ENCODE measurements at regions not wholly inside any gene's neighbourhood (a gene's known extent, or its start where the extent isn't known, plus 50 kb on each side); places are given as distances from the start of the nearest gene placed in this dataset.

DNA sequence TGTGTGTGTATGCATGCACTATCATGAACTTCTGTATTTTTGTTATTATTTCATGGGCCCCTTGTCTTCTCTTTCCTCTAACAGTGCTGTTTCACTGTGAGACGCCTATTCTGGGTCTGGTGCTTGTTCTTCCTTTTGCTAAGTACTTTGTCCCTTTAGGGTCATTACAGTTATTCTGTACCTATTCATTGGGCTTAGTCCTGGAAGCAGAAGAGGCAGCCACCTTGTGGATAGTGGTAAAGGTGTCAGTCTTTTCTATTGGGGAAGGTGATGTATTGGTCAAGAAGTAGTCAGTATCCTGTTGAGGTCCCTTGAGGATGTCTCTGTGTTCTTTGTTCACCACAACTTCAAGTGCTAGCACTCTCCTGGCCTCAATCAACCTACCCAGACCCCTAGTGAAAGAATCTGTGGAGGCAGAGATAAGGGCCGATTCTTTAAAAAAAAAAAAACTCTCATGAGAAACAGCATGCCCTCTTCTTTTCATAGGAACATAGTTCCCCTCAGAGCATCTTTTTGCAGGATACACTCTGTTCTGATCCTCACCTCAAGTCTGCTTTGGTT, 593.8 kb downstream of the SPRY1 start:
- no peak for DNase-seq (ENCODE audit: low spot score)

GRCh38 chr4:123994917-123995316, 598.3 kb downstream of the SPRY1 start:
- no peak for DNase-seq (ENCODE audit: low spot score)

DNA sequence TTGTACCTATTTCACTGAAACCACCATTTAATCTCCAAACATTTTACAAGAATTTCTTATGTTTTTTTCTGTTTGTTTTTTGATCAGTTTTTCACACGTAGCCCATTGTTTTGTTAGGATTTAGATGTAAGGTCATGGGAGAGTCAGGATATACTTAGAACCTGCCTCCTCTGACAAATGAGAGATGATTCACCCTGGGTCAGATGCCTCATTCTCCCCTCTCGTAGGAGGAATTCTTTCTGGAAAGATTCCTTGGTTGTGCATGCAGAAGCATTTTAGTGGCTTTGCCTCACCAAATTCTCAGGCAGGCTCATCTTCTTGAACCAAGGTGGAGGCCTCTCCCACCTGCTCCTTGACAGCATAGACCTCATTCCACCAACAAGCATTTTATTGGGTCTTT, 599.3 kb downstream of the SPRY1 start:
- no peak for DNase-seq (ENCODE audit: low spot score)

- no peak for DNase-seq (ENCODE audit: low spot score)
These were observed 600.3 kb downstream of the SPRY1 start for GRCh38 chr4:123996718-123997510.

DNA sequence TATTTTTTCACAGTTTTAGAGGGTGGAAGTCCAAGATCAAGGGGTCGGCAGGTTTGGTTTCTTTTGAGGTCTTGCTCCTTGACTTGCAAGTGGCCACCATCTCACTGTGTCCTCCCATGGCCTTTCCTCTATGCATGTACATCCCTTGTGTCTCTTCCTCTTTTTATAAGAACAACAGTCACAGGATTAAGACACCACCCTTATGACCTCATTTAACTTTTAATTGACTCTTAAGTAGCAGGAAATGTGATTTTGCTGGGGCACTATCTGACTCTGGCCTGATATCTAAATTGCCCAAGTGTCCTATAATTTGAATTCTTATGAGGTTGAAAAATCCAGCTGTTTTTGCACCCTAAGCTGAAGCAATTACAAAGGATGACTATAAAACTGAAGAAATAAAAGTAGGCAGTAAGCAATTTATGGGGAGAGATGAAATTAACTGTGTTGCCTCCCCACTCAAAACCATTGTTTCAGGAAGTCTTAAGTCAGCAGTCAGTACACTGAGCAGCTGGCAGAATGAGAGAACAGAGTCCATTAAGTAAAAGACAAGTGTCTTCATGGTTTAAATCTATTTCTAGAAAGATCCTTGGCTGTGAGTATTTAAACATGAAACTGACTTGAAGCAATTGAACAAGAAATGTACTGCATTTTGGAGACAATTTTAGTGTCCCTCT, 601.3 kb downstream of the SPRY1 start:
- no peak for DNase-seq (ENCODE audit: low spot score)

GRCh38 chr4:124000233-124000632, 603.6 kb downstream of the SPRY1 start:
- no peak for DNase-seq (ENCODE audit: low spot score)

GRCh38 chr4:124015766-124016165, 619.2 kb downstream of the SPRY1 start:
- DNase-seq (ENCODE audit: low spot score) = no peak

GRCh38 chr4:124017185-124017785, 620.7 kb downstream of the SPRY1 start:
- DNase-seq (ENCODE audit: low spot score) = no peak

- DNase-seq (ENCODE audit: low spot score) = no peak
These were observed 622.1 kb downstream of the SPRY1 start for GRCh38 chr4:124018383-124019317.

- DNase-seq (ENCODE audit: low spot score) = no peak
These were observed 623.4 kb downstream of the SPRY1 start for GRCh38 chr4:124019749-124020549.

DNA sequence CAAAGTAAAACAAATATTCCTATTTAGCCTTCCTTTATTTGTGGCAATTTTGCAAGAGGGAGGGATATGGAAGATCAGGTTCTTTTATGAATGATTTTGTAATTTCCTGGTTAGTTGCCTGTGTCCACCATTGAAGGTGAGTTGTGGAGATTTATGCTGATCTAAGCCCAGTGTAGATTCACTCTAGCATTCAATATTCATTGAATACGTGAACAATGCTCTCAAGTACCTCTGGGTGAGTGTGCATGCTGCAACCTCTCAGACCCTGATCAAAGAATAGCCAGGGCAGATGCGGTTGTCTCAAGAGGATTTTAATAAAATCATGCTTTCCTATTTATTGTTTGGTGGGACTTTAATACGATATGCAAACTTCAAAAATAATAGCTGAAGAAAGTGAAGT, 628.4 kb downstream of the SPRY1 start:
- DNase-seq (ENCODE audit: low spot score) = no peak

DNA sequence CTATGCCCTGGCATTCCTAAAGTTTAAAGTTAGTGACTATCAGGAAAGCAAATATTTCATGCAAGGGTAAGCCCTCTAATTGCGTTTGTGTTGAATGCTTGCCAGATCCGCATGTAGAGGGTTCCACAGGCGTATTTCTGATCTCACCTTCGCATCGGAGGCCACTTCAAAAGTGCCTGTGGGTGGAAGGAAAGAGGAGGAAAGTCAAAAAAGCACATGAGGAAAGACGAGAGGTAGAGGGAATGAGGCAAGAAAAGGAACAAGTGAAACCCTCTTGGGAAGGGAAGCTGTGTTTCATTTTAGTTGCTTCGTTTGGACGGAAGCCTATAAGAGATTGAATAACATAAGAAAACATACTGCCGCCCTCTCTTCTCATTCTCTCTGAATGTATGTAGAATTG, 628.8 kb downstream of the SPRY1 start:
- no peak for DNase-seq (ENCODE audit: low spot score)

DNA sequence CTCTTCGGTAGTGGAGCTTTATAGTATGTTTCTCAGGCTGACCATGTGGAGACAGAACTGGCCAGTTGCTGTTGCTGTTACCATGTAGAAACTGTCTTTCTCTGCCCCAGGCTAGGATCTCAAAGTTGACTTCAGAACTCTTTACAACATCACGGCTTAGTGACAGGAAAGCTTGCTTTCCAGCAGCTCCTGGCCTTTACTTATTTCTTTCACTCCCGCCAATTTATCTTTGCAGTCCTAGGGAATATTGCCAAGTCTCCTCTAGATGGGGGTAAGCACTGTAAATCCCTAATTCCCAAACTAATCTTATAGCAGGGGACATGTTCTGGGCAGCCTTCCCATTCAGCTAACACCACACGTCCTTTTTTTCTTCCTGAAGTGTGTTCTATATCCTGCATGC, 631.6 kb downstream of the SPRY1 start:
- no peak for DNase-seq (ENCODE audit: low spot score)

DNA sequence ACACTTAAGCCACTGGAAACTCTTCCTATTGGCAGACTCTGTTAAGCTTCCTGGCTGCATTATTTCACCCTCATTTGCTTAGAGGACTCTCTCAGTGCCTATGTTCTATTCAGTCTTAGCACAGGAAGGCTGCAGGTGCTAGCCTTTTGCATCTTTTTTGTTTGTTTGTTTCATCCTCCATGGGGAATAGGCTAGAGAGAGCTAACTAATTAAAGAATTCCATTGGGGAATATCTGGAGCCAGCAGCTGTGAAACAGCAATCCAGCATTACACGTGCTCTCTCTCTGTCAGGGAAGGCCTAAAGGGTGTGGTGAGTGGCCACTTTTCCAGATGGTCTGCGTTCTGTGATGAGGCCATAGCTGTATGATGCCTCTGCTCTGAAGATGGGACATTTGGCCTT, 633.6 kb downstream of the SPRY1 start:
- no peak for DNase-seq (ENCODE audit: low spot score)

GRCh38 chr4:124032035-124032434, 635.4 kb downstream of the SPRY1 start:
- no peak for DNase-seq (ENCODE audit: low spot score)

GRCh38 chr4:124035364-124036041, 638.9 kb downstream of the SPRY1 start:
- DNase-seq (ENCODE audit: low spot score) = no peak

DNA sequence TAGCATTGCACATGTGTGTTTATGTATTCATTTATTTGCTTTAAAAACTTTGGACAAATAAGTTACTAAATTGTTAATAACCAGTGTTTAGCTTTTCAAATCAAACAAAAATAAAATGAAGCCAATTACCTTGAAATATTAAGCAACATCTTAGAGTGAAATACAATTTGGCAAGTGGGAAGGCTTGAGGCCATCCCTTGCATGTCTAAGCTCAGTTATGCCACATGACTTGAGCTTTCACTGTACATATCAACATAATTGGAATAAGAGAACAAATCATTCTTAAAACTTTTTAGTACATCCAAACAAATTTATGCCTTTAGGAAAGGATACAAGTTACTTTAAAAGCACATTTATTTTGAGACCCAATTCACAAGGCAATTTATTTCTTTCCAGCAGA, 640.6 kb downstream of the SPRY1 start:
- DNase-seq (ENCODE audit: low spot score) = no peak

- DNase-seq (ENCODE audit: low spot score) = no peak
These were observed 647.7 kb downstream of the SPRY1 start for GRCh38 chr4:124044330-124044729.

- DNase-seq (ENCODE audit: low spot score) = no peak
These were observed 648.3 kb downstream of the SPRY1 start for GRCh38 chr4:124044867-124045266.

GRCh38 chr4:124046190-124046589, 649.6 kb downstream of the SPRY1 start:
- DNase-seq (ENCODE audit: low spot score) = no peak
